K562 (cell line): ENCODE measurements at regions not wholly inside any gene's neighbourhood (a gene's known extent, or its start where the extent isn't known, plus 50 kb on each side); places are given as distances from the start of the nearest gene placed in this dataset.

Source experiments
- EHMT2 ChIP-seq: fragments of 450-650 bp; IDR thresholded peaks from 2 replicates; pipeline ENCODE4 v1.6.1; 2018; ENCODE audit warnings: antibody characterized with exemption
- ELF4 ChIP-seq: fragments of 450-650 bp; formaldehyde crosslinking; IDR thresholded peaks from 2 replicates; pipeline ENCODE4 v1.4.0; 2022; ENCODE audit warnings: missing genetic modification characterization
- ETS1 ChIP-seq: conservative IDR thresholded peaks from 2 replicates; pipeline ENCODE4 v1.6.1; 2011; ENCODE audit warnings: low read depth, mild to moderate bottlenecking, low read length; ENCODE audit not compliant: control insufficient read depth
- GABPA ChIP-seq: fragments of 200-800 bp; sonication (Bioruptor generic); conservative IDR thresholded peaks from 2 replicates; pipeline ENCODE4 v1.6.1; 2016; ENCODE audit warnings: low read depth, missing genetic modification characterization, missing compliant biosample characterization
- MCM2 ChIP-seq: fragments of 450-650 bp; IDR thresholded peaks from 2 replicates; pipeline ENCODE4 v1.6.1; 2017; ENCODE audit warnings: low read depth, mild to moderate bottlenecking
- MEIS2 ChIP-seq: fragments of 450-650 bp; IDR thresholded peaks from 2 replicates; pipeline ENCODE4 v1.6.1; 2014; ENCODE audit warnings: mild to moderate bottlenecking; ENCODE audit not compliant: partially characterized antibody
- PTBP1 ChIP-seq: fragments of 200-400 bp; formaldehyde crosslinking; IDR thresholded peaks from 2 replicates; pipeline ENCODE4 v1.6.1; 2017; ENCODE audit warnings: low read depth, low read length
- RBM34 ChIP-seq: fragments of 200-400 bp; formaldehyde crosslinking; IDR thresholded peaks from 2 replicates; pipeline ENCODE4 v1.6.1; 2018; ENCODE audit warnings: low read length, borderline replicate concordance; ENCODE audit not compliant: insufficient read depth
- SMAD1 ChIP-seq: fragments of 150-350 bp; IDR thresholded peaks from 2 replicates; pipeline ENCODE4 v1.6.1; 2014; ENCODE audit warnings: low read length, low read depth; ENCODE audit not compliant: partially characterized antibody
- TFAM ChIP-seq: fragments of 250-450 bp; sonication (Bioruptor Pico); conservative IDR thresholded peaks from 2 replicates; pipeline ENCODE4 v1.5.0; 2021; ENCODE audit warnings: mild to moderate bottlenecking, moderate library complexity
- WHSC1 ChIP-seq: IDR thresholded peaks from one replicate; pipeline ENCODE4 v1.6.1; 2012; ENCODE audit warnings: low read length, control low read depth, inconsistent platforms
- ZBTB17 ChIP-seq: fragments of 450-650 bp; formaldehyde crosslinking; IDR thresholded peaks from 2 replicates; pipeline ENCODE4 v1.4.0; 2020; ENCODE audit warnings: mild to moderate bottlenecking
- ZBTB5 ChIP-seq: fragments of 450-650 bp; IDR thresholded peaks from 2 replicates; pipeline ENCODE4 v1.6.1; 2017; ENCODE audit warnings: antibody characterized with exemption
- ZC3H4 ChIP-seq: sonication (generic); formaldehyde crosslinking; IDR thresholded peaks from 2 replicates; pipeline ENCODE4 v1.9.0; 2021; ENCODE audit warnings: missing genetic modification reagents, borderline replicate concordance
- ZNF24 ChIP-seq: fragments of 450-650 bp; IDR thresholded peaks from 2 replicates; pipeline ENCODE4 v1.6.1; 2016
- ZNF324 ChIP-seq: fragments of 250-450 bp; sonication (Bioruptor Pico); IDR thresholded peaks from 2 replicates; pipeline ENCODE4 v1.4.0; 2020; ENCODE audit warnings: mild to moderate bottlenecking
- ZNF41 ChIP-seq: fragments of 250-450 bp; sonication (Bioruptor Pico); conservative IDR thresholded peaks from 2 replicates; pipeline ENCODE4 v1.4.0; 2020; ENCODE audit warnings: mild to moderate bottlenecking
- TF ChIP-seq, protein P1 (sequence below): sonication (generic); formaldehyde crosslinking; IDR thresholded peaks from 2 replicates; pipeline ENCODE4 v1.8.0; 2022; ENCODE audit warnings: mild to moderate bottlenecking, low read depth, missing genetic modification reagents
- TF ChIP-seq, protein P2 (sequence below): fragments of 250-450 bp; sonication (Bioruptor Pico); IDR thresholded peaks from 2 replicates; pipeline ENCODE4 v1.5.0; 2021

- no peak for TF ChIP-seq MCM2
- no peak for TF ChIP-seq MEIS2
- no peak for TF ChIP-seq ZNF324 (CRISPR knock-in tag)
- TF ChIP-seq ZNF24: peak; percentile 79
- no peak for TF ChIP-seq ZC3H4 (CRISPR knock-in tag)
- TF ChIP-seq, protein P1, sequence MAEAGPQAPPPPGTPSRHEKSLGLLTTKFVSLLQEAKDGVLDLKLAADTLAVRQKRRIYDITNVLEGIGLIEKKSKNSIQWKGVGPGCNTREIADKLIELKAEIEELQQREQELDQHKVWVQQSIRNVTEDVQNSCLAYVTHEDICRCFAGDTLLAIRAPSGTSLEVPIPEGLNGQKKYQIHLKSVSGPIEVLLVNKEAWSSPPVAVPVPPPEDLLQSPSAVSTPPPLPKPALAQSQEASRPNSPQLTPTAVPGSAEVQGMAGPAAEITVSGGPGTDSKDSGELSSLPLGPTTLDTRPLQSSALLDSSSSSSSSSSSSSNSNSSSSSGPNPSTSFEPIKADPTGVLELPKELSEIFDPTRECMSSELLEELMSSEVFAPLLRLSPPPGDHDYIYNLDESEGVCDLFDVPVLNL (CRISPR knock-in tag): no peak
- TF ChIP-seq ZBTB17 (CRISPR knock-in tag): no peak
- TF ChIP-seq WHSC1: no peak
- no peak for TF ChIP-seq ZBTB5
- TF ChIP-seq, protein P2, sequence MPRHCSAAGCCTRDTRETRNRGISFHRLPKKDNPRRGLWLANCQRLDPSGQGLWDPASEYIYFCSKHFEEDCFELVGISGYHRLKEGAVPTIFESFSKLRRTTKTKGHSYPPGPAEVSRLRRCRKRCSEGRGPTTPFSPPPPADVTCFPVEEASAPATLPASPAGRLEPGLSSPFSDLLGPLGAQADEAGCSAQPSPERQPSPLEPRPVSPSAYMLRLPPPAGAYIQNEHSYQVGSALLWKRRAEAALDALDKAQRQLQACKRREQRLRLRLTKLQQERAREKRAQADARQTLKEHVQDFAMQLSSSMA: no peak
- no peak for TF ChIP-seq RBM34
- TF ChIP-seq SMAD1: no peak
- no peak for TF ChIP-seq GABPA (tag)
- no peak for TF ChIP-seq ZNF41
- peak; percentile 88 for TF ChIP-seq EHMT2
- TF ChIP-seq PTBP1: no peak
- no peak for TF ChIP-seq ETS1
- TF ChIP-seq ELF4 (CRISPR knock-in tag): no peak
- no peak for TF ChIP-seq TFAM (CRISPR knock-in tag)
Observed at GRCh38 chr21:35222021-35222420, 172.9 kb upstream of the RUNX1 start (continued).
